Renal cortical epithelial cell (primary cell): ENCODE measurements at regions not wholly inside any gene's neighbourhood (a gene's known extent, or its start where the extent isn't known, plus 50 kb on each side); places are given as distances from the start of the nearest gene placed in this dataset.

Experiments used
- DNase-seq: peaks from one replicate; pipeline ENCODE4 v3.0.0-alpha.2; 2011; ENCODE audit warnings: low read depth

DNA sequence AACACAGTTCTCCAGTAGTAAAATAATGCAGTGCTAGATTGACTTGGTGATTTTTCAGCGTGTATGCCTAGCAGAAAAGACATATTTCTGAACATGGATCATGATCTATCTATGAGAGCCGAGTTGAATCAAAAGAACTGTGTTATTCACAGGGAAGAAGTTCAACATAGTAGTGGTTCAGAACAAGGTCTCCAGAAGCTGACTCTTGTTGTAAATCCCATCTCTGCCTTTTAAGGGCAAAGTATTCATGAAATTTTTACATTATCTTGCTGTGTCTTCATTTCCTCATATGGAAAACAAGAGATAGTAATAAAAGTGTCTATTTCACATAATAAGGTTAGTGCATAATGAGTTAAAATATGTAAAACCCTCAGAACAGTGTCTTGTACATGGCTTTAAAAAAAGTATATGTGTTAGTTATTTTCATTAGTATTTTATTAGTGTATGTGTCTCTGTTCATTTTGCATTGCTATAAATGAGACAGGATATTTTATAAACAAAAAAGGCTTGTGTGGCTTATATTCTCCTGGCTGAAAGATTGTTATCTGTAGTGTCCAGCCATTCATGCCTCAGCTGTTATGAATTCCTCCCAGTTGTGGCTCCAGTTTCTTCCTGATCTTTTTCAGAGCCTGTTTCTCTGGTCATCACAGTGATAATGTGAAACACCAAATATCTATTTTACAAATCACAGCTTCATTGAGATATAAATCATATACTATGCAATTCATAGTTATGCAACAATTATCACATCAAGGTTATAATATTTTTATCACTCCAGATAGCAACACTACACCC, 1351.2 kb downstream of the STIM2 start:
- DNase-seq = no peak

DNA sequence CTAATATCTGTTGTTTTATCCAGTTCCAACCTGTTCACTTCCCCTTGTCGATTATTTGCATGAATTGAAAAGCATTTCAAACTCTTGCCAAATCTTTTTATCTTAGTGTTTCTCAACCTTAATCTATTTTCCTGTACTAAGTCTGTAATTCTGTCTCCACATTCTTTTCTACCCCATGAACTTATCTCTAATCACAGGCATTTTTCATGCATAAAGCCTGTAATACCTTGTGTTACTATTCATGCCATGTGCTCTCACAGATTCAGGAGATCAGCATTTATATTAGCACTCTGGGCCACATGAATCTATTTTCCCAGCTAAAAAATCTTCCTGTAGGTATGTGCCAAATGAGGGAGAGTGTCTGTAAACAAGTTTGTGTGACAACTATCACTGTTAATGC, 1360.9 kb downstream of the STIM2 start:
- DNase-seq = no peak

DNA sequence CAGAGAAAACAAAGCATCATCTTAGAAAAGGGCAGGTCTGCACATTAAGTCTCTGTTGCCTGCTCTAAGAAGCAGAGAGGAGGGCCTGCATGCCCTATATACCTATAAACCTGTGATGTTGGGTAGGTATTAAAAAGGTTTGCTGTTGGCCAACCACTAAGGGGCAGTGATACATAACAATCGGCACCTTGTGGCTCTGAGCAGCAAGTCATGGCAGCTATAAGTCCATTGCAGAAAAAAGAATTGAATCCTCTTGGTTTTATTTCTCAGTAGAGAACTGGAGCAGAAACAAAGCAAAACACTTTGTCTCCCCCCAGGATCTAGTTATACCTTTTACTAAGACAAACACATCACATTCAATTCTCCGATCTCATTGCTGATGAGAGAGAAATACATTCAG, 1364.4 kb downstream of the STIM2 start:
- DNase-seq = peak; percentile 13

DNA sequence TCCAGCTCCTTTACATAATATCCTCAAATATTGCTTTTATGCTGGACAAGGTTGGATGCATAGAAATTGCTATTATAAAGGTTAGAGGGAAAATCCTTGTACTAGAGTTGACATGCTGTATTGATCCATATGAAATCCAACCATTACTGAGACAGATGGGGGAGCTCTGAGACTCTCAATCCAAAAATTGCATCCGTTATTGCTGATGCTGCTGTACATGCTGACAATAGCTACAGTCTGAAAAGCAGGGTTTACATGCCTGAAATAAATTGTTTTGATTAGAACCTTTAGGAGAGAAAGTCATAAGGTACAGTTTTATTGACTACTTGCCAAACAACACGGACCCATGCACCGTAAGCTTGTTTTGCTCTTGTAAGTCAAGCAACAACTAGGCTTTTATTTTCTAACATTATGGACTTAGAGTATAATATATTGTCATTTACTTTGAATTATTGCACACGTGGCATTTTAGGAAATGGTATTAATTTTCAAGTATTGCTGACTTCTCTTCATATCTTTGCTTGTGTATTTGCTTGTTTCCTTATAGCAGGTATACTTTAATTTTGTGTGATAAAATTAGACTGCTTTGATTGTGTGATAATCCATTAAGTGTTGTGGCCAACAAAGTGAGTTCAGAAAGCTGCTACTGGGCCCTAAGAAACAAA, 1365.2 kb downstream of the STIM2 start:
- no peak for DNase-seq

- no peak for DNase-seq
These were observed 1366.3 kb downstream of the STIM2 start for GRCh38 chr4:28226962-28227361.

GRCh38 chr4:28227764-28228163, 1367.1 kb downstream of the STIM2 start:
- no peak for DNase-seq

- DNase-seq = peak; percentile 1
These were observed 1368.2 kb downstream of the STIM2 start for GRCh38 chr4:28228561-28229491.

- DNase-seq = no peak
These were observed 1371.7 kb downstream of the STIM2 start for GRCh38 chr4:28232376-28232775.

DNA sequence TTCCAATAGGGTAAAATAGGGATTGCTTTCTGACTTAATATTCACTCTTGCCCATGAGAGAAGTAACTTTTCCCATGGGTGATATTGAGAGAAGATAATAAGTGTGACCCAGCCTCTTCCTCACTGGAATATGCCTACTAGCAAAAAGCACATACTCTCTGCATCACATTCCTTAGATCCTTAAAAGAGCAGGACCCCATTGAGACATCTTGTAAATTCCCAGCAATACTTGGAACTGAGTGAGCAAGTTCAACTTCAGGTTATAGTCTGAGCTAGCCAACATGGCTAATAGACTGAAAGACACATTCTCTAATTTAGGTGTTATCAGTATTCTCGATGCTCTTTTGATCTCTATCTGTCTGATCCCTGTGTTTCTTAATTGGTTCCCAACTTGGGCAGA, 1372.3 kb downstream of the STIM2 start:
- no peak for DNase-seq

DNA sequence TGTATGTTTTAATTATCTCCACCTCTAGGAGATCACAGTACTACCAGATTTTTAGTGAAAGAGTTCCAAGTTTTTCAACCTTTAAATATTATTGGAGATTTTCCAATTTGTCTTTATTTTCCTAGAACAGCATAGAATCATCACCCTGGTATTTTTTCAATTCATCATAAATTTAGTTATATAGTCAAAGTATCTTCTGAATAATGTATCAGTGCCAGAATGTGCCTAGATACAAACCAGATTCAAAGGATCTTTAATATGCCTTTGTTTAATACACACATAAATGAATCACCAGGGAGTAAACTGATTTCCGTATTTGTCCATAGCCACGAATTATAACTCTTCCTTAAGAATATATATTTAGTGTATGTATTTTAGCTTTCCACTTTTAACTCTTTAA, 1373.1 kb downstream of the STIM2 start:
- no peak for DNase-seq

- DNase-seq = no peak
These were observed 1378.2 kb downstream of the STIM2 start for GRCh38 chr4:28238876-28239275.

- DNase-seq = no peak
These were observed 1380.4 kb downstream of the STIM2 start for GRCh38 chr4:28241021-28241420.

- DNase-seq = no peak
These were observed 1387.2 kb downstream of the STIM2 start for GRCh38 chr4:28247805-28248204.

DNA sequence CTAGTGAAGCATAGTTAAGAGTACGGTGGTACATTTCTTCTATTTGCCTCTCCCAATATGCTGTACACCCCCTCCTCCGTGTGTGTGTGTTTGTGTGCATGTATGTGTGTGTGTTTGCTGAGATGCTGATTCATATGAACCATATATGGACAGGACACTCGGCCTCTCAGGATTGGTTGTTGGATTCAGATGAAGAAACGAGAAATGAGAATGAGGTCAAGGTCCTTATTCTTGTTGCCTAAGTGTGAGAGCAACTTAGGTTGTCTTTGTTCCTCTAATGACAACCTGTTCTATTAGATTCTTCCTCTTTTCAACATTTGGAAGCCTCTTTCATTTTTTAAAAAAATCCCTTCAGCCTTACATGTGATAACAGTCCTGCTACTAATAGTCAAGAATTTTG, 1387.6 kb downstream of the STIM2 start:
- no peak for DNase-seq

DNA sequence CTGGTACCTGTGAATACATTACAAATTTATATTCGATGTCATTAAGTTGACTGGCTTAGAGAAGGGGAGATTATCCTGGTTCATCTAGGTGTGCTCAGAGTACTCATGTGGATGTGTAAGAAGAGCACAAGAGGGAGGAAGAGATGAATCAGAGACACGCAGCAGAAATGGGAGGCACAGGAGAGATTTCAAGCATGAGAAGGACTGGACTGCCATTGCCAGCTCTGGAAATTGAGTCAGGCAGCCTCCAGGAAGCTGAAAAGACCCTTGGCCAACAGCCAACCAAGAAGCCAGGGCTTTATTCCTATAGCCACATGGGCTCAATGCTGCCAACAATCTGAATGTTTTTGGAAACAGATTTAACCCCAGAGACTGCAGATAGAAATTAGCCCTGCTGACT, 1390.0 kb downstream of the STIM2 start:
- no peak for DNase-seq

DNA sequence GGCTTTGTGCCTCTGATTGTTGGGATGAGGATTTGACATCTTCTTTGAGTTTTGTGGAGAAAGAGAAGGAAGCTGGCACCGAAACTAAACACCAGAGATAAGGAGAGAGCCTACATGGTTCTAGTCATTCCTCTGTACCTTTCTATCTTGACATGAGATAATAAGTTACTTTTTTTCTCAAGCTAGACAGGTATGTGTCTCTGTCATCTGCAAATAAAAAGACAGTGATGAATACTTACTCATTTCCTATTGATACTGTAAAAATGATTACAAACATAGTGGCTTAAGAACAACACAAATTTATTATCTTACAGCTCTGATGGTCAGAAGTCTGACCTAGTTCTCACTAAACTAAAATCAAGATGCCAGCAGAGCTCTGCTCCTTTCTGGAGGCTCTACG, 1391.2 kb downstream of the STIM2 start:
- DNase-seq = no peak

GRCh38 chr4:28254003-28254402, 1393.4 kb downstream of the STIM2 start:
- no peak for DNase-seq

- DNase-seq = no peak
These were observed 1395.7 kb downstream of the STIM2 start for GRCh38 chr4:28256295-28256694.

GRCh38 chr4:28259951-28260350, 1399.3 kb downstream of the STIM2 start:
- DNase-seq = no peak

DNA sequence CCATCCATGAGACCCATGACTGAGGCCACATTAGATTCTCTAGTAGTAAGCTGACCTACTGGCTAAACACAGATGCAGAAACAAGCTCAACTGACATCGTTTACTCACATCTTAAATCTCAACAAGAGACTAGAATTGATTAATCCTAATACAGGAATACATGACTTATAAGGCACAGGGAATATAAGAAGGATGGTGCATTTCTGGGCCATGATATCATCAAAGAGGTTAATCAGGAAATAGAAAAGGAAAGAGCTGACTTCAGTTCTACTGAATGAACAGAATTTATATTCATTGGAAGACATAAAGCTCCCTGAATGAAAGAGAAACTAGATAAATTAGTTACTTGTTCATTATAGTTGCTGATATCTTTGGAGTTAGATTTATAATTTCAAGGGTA, 1406.5 kb downstream of the STIM2 start:
- no peak for DNase-seq

DNA sequence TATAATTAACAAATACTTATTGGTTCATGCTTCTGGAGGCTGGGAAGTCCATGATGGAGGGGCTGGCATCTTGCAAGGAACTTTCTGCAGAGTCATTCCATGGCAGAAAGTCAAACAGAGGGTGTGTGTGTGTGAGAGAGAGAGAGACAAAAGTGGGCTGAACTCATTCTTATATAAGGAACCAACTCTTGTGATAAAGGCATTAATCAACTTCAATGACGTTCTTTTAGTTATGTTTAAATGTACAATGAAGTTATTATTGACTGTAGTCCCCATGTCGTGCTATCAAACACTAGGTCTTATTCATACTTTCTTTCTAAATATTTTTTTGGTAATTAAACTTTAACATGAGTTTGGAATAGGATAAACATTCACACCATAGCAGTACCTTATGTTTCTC, 1408.8 kb downstream of the STIM2 start:
- no peak for DNase-seq

GRCh38 chr4:28277931-28278330, 1417.3 kb downstream of the STIM2 start:
- DNase-seq = no peak

DNA sequence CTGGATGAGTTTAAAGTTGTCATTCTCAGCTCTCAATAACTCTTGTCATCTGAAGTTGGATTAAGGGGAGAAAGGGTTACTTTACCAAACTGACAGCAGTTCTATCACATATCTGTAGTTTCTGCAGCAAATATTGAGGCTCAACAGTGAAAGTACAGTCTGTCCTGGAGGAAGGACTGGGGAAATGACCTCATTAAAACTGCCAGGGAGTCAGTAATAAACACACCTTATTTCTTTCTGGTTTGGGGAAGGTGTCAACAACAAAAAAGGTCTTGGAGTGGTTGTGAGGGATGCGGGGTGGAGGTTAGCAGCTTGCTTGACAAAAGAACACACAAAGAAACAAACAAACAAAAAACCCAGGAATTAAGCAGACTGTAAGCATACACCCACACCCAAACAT, 1418.0 kb downstream of the STIM2 start:
- no peak for DNase-seq
